ENCODE measurements at regions not wholly inside any gene's neighbourhood (a gene's known extent, or its start where the extent isn't known, plus 50 kb on each side); places are given as distances from the start of the nearest gene placed in this dataset.

DNA sequence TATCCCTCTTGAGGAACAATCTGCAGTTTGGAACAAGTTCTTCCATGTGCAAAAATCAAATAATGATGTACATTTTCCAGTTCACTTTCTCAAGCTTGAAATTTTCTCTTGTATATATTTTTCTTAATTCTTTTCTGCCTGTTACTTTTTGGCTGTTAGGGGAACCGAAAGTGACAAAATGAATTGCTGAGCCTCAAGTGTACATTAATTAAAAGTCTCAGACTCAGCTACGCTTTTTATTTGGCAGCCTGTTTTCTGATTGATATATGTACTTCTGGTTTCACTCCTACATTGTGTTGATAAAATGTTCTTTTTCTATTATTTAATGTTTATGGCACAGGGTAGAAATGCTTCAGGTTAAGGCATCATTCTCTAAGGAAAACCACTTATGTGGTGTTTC is 999.5 kb downstream of the PDHA2 start:
- DNase-seq, result no peak

DNA sequence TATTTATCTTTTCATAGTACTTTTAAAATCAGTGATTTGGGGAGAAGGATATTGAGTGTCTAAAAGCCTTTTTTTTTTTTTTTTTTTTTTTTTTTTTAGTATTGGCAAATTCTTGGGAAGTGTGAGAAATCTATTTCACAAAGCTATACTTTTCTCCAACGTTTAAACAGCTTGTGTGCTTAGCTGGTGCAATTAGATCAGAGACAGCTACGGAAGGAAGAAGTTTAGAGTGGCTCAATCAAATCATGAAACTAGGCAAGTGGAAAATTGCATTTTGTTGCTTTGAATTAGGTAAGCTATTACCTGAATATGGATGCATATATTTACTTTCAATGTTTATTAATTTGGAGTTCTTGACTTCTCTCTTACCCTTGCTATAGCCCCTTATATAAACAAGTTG is 1001.9 kb downstream of the PDHA2 start:
- no peak for DNase-seq

DNA sequence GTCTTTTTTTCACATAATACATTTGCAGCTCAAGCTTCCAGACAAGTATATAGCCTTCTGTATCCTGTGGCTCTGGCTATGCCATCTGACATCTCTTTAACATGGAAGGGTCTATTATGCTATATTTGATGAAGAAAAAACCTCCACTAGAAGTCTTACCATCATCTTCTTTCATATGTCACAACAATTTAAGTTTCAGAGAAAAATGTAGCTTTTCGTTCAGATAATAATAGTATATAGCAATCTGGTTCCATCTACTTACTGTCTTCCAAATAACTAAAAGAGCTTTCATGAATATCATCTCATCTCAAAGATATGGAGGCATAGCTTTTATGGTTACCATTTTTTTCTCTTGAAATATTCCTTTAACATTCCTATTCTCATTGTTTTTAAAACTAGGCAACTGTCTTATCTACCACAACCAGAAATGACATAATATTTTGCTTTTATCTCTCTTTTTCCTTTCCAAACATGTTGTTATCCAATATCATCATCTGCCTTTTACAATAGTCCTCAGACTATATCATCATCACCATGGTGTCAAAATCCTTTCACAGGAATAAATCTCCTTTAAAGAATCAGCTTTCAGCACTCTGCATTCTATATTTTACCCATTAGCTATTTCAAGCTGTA is 1005.1 kb downstream of the PDHA2 start:
- DNase-seq, result no peak

DNA sequence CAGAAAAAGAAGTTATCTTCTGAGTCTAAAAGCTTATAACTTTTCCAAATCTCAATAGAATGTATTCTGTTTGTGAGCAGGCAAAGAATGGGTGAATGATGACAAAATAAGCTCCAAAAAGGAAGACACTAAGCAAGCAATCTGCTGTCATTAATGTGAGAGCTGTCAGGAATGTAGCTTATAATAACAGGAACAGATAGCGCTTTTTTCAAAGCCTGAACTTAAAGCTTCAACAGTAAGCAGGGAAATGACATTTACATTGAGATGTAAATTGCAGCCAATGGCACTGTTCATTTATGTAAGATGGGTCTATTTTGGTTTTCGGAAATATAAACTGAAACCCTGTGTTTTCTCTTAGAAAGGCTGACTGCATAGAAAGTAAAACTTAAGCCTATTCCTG is 1005.9 kb downstream of the PDHA2 start:
- no peak for DNase-seq

DNA sequence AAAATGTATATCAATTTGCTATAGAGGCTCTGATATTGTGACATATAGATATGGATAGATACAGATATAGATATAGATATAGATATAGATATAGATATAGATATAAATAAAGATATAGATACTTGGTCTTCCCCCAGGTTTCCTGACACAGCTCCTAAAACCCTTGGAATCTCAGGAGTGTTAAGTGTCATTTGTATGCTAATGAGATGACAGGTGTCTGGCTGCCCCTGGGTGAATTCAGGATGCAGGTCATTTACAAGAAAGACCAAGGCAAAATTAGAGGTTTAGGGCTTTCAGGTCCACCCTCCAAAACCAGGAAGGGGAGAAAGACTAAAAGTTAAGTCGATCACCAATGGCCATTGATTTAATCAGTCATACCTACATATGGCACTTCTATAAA is 1034.8 kb downstream of the PDHA2 start:
- no peak for DNase-seq

DNA sequence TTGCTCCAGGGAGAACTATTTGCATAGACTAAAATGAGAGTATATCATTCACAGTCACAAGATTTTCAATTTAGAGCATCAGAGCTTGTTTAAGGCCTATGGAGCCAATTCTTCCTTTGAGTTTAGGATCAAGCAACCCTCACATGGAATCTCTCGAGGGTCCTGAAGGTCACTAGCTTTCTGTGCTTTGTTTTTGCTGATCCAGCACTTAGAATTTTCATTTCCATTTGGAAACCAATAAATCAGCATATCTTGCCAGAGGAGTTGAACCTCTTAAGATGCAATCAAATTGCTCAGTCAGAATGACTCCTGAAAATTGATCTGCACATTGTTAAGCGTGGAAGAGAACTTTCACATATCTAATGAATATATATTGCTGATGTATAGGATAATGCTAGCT is 1039.6 kb downstream of the PDHA2 start:
- no peak for DNase-seq

DNA sequence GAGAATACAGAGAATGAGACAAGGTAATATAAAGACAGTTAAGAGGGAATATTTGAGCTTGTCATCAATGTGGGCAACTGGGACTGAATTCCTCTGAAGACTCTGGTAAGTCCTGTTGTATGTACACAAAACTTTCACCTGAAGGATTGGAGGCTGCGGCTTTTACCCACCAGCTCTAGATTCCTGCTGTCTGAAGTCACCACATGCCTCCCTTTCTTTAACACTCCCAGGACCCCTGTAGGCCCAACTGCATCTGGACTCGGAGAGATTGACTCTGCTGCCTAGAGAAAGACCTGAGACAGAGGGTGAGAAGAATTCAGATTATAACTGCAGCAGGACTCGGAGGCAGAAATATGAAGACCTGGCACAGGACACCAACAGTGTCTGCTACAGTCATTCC is 1048.0 kb downstream of the PDHA2 start:
- no peak for DNase-seq

DNA sequence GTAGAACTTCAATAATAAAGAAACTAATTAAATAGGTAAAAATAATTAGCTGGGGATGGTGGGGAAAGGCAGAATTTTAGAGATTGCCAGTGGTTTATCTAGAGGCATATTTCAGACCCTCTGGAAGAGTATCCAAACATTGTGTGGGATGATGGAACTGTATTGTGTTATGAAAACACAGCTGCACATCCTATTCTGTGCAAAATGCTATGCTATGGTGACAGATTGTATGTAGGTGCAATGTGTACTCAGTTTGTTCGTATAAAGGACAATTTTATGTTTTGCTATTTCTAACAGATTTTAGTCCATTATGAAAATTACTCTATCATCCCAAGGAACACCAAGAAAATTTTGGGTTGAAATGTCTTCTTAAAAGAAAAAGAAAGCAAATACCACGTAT is 1054.7 kb downstream of the PDHA2 start:
- no peak for DNase-seq

DNA sequence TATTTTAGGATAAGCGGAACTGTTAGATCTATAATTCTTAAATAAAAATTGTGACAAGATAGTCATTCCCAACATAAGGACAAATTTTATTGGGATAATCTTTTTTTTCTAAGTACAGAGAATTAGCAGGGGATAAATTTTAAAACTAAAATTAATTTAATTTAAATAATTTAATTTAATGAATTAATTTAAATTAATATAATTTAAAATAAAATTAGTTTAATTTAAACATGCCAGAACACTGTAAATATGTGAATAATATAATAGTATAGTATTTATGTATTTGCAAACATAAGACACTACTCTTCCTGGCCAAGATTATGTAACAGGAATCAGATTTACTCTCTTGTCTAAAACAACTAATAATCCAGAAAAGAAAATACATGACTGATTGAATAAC is 1055.9 kb downstream of the PDHA2 start:
- DNase-seq, result no peak

DNA sequence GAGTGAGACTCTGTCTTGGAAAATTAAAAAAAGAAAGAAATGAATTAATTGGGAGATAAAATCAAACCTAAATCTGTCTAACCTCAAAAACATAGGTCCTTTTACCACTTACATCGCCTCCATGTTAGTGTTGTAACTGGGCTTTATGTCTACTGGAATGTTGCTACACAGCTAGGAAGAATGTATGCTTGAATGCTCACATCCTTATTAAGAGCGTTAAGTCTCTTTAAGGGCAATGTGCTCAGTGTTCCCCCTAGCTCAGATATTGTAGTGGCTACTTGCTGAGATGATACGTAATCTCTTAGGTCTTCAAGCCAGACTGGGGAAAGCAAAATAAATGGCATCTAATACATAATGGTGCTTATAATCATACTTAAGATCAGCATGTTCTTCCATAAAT is 1072.8 kb downstream of the PDHA2 start:
- DNase-seq, result no peak

DNA sequence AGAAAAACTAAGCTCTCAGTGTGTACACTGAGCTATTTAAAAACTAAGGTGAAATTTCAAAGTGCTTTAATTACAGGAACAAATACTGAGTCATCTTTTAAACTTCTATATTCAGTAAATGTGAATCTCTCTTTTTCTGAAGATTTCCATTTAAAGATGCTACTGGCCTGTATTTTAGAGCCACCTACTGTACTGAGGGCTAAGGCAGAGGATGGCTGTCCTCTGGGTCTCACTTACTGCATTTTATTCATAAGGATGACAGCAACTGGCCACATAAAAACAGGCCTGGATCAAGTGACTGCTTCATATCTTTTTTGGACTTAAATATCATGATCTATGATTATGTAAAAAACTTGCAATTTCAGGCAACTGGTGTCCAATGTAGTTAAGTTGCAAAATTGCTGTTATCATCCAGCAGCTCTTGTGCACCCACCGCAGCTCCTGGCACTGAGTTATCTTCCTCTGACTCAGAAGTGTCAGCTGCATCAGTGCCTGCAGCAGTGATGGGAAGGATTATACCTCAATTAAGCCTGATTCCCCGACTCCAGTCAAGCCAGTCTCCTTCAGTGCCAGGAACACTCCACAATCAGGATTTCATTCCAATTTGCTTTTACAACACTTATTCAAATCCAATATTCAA is 1073.7 kb downstream of the PDHA2 start:
- DNase-seq, result no peak

DNA sequence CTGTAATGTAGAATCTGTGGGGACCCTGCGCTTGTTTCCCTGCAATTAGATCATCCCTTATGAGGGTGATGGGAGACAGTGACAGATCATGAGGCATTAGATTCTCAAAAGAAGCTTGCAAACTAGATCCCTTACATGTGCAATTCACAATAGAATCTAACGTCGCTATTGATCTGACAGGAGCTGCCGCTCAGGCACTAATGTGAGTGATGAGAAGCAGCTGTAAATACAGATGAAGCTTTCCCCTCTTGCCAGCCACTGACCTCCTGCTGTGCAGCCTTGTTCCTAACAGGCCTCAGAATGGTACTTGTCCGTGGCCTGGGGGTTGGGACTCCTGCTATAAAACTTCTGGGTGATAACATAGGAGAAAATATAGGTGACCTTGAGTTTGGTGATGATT is 1076.8 kb downstream of the PDHA2 start:
- DNase-seq, result no peak

DNA sequence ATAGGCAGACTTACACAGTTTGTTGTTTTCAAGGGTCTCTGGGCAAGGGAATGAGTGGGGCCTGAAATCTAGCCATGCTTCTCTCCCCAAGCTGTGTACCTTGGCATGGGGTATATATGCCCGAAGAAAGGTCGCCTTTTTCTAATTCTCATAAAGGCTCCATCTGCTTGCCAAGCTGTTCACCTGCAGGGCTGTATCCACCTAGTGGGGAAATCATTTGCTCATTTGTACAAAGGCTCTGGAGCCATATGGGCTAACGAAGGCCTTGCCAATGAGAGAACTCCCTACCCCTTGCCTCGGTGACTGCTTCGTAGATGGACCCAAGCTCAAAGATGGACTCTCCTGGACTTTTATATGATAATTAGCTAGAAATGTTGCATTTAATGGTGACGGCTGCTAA is 1097.0 kb downstream of the PDHA2 start:
- DNase-seq, result no peak

DNA sequence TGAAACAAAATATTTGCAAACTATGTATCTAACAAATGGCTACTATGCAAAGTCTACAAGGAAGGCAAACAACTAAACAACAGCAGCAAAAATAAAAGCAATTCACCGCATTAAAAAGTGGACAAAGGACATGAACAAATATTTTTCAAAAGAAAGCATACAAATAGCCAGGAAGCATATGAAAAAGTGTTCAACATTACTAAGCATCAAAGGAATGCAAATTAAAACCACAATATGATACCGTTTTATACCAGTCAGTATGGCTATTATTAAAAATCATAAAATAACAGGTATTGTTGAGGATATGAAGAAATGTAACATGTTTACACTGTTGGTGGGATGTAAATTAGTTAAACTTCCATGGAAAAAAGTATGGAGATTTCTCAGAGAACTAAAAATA is 1106.7 kb downstream of the PDHA2 start:
- no peak for DNase-seq

DNA sequence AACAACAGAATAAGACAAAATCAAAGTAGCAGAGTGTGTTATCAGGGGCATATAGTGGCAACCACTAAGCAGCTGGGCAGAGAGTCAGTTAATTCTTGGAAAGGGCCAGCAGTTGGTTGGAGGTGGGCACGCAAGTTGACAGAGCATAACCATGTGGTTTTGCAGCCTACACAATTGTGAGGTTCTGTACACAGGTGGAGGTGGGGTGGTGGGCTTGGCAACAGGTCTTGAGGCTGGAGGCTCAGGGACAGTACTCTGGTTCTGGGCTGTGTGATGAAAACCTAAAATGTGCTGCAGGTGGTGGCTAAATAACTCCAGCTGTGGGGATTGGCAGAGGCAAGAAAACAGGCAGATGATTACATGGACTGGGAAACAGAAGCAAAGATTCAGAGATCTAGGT is 1112.7 kb downstream of the PDHA2 start:
- no peak for DNase-seq

DNA sequence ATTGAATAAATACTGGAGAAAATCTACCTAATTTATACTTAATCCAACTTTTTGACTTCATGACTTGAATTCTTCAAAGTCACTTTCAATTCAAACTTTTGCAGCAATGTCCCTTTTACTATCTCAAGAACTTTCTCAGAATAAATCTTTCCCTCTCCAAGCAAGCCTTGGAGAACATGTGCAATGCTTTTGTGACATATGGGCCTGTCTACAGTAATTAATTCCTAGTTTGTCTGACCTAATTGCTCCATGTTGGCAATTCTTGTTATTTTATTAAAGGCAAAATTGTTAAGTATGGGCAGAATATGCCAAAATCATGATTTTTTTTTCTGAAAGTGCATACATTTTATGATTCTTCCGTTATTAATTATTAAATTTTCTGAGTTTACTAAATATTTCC is 1115.3 kb downstream of the PDHA2 start:
- no peak for DNase-seq

DNA sequence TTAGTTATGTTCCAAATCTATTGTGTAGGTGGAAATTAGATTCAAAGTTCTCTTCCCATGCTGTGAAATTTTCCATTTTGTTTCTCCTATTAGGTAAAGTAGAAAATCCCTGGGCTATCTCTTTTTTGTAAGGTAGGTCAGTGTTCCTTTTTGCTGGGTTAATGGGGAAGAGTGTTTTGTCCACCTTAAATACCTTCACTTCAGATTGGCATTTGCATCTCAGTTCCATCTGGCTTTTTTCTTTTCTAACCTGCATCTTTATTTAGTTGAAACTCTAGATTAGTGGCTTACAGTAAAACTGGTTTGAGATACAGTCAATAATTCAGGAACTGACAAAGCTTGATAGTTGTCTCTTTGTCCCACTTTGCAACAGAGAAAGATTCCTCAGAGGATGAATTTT is 1115.8 kb downstream of the PDHA2 start:
- DNase-seq, result no peak

DNA sequence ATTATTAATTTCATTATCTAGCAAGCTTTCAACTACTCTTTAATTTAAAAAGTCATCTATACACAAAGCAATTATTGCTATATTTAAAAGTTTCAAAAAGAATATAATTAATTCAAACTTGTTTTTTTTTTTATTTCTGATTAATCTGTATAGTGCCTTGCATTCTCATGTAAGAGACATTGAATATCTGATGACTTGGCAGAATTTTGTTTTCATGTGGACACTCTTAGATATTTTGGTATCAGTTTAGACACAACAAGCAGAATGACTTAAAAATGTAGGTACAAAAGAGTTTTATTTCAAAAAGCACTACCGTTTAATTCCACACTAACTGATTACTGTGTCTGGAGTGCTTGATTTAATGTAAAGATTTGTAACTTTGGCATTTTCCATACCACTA is 1129.6 kb downstream of the PDHA2 start:
- no peak for DNase-seq

DNA sequence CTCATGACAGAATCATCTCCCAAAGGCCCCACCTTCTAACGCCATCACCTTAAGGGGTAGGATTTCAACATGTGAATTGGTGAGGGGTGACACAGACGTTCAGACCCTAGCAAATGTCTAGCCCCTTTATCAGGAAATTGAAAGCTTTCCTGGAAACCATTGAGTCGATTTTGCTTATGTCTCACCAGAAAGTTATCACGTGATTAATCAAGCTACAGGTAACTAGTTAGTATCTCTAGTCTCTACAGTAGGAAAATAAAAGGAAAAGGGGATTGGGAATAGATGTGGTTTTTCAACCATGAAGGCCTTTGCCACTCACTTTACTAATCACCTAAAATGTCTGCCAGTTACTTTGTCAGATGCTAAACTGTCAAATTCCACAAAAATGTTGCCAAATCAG is 1133.0 kb downstream of the PDHA2 start:
- DNase-seq, result no peak

DNA sequence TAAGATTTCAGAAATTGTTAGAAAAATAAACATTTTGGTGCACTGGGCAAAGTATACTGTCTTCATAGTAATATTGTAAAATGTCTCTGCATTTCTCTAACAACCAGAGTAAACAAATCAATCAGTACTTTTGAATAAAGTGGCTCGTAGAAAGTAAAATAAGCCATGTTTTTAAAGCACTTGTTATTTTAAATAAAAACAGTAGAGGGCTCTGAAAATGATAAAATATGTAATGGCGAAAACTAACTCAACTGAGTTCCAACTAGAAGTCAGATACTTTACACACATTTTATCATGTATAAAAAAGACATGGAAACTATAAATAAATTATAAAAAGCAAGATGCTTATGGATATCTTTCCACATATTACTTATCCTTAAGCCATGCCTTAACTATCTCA is 1134.4 kb downstream of the PDHA2 start:
- DNase-seq, result no peak

DNA sequence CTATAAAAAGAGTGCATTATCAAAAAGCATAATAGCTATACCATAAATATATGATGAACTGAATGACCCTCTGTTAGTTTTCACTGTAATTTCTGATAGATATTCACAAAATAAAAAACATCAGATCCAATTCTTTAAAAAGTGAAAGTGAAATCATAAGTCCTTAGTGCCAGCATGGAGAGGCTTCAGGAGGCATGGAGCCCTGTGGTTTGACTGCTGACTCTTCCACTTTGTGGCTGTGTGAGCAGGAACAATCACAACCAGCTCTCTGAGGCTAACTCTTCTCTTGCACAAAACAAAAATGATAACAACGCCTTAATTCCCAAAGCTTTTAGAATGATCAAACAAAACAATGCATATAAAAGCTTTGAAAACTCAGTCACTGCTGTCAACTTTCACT is 1143.9 kb downstream of the PDHA2 start:
- no peak for DNase-seq

DNA sequence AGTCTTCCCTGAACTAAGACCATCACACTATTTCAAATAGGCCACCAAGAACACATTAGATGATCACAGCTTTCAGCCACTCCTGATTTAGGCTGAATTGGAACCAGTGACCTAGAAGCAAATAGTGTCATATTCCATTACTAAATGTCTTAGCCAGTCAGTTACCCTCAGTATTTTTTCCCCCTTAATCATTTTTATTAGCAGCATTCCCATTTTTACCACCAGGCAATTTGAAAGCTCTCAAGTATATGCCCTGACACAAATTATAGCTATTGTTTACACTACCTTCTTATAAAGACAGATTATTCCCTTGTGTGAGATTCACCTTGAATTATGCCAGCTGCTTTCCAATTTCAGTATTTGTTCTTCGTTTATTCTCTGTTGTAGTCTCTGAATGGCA is 1146.9 kb downstream of the PDHA2 start:
- no peak for DNase-seq

DNA sequence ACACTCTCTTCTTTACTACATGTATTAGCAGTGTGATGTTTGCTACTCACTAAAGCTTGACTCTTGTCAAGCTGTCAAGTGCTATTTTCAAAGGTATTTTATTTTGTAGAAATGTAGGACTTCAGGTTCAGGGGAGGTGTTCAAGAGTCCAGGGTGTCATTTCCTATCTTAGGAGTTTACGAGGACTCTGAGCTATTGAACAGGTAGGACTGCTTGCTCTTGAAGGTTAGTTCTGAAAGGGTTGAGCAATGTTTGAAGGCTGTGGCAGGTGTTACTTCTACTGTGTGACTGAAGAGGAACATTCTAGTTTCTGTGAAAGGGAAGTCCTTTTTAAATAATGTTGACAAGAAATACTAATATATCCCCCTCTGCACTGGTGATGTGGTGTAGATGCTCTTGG is 1151.2 kb downstream of the PDHA2 start:
- DNase-seq, result no peak

DNA sequence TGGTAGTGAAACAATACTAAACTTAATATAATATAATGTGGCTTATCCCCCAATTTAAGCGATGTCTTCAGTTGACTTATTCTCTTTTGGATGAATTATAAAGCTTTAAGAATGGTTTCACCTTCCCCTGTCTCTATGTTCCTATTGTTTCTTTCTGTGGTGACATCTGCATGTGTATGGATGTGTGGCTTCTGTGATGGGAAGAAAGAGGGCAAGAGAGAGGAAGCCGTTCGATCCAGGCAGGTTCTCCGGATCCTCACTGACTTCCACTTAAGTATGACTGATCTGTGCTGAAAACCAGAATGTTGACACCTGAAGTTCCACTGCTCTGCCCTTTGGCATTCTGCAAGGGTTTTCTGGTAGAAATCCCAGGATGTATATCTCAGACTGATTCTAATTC is 1150.8 kb downstream of the STPG2 start:
- DNase-seq, result no peak

DNA sequence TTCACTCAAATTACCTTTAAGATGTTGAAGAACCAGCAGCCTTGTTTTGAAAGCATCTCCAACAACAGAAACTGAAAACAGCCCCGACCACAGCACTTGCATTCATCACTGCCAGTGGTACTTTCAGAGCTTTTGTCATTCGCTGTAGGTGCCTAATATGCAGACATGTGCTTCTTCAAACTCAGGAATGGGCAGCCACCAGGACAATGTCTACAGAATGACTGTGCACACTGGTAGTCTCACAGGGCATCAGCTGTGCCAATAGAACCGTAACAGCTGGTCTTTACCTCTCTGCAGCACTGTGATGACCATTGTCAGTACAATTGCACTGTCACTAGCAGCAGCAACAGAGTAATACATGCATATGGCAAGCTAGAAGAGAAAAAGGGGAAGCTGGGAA is 1149.7 kb downstream of the STPG2 start:
- no peak for DNase-seq

Data from right hindlimb (tissue), 1 donor.